H9 (cell line): ENCODE measurements at regions not wholly inside any gene's neighbourhood (a gene's known extent, or its start where the extent isn't known, plus 50 kb on each side); places are given as distances from the start of the nearest gene placed in this dataset.

Experiments
- DNase-seq: peaks from one replicate; pipeline ENCODE4 v3.0.0-alpha.2; 2017
- H2AFZ ChIP-seq: one replicate; pipeline ENCODE4 v1.6.1; 2013; ENCODE audit warnings: mild to moderate bottlenecking, low read length, control low read depth, moderate library complexity
- H2AK5ac ChIP-seq: 2 replicates; pipeline ENCODE4 v1.6.1; 2013; ENCODE audit warnings: low read length, control low read depth, mixed read lengths; ENCODE audit not compliant: insufficient read length
- H2BK120ac ChIP-seq: one replicate; pipeline ENCODE4 v1.6.1; 2013; ENCODE audit warnings: low read depth, mild to moderate bottlenecking, low read length, control low read depth, inconsistent platforms; ENCODE audit not compliant: poor library complexity, severe bottlenecking
- H2BK12ac ChIP-seq: 2 replicates; pipeline ENCODE4 v1.6.1; 2013; ENCODE audit warnings: low read length, control low read depth, mixed read lengths, low read depth; ENCODE audit not compliant: insufficient read length
- H2BK15ac ChIP-seq: 2 replicates; pipeline ENCODE4 v1.6.1; 2013; ENCODE audit warnings: low read depth, low read length, control low read depth
- H2BK20ac ChIP-seq: one replicate; pipeline ENCODE4 v1.6.1; 2013; ENCODE audit warnings: low read depth, mild to moderate bottlenecking, low read length, control low read depth, inconsistent platforms; ENCODE audit not compliant: poor library complexity, severe bottlenecking
- H2BK5ac ChIP-seq: 2 replicates; pipeline ENCODE4 v1.6.1; 2013; ENCODE audit warnings: low read length, control low read depth, mixed read lengths; ENCODE audit not compliant: insufficient read length
- H3K14ac ChIP-seq: 2 replicates; pipeline ENCODE4 v1.6.1; 2013; ENCODE audit warnings: low read length, control low read depth; ENCODE audit not compliant: insufficient read depth
- H3K18ac ChIP-seq: 2 replicates; pipeline ENCODE4 v1.6.1; 2013; ENCODE audit warnings: low read depth, mild to moderate bottlenecking, mixed read lengths, low read length, control low read depth; ENCODE audit not compliant: insufficient read length
- H3K23ac ChIP-seq: 2 replicates; pipeline ENCODE4 v1.6.1; 2013; ENCODE audit warnings: low read length, control low read depth, mixed read lengths, low read depth; ENCODE audit not compliant: insufficient read length
- H3K23me2 ChIP-seq: 2 replicates; pipeline ENCODE4 v1.6.1; 2013; ENCODE audit warnings: low read depth, mild to moderate bottlenecking, mixed read lengths, low read length, control low read depth; ENCODE audit not compliant: insufficient read length, poor library complexity, severe bottlenecking
- H3K27ac ChIP-seq: 2 replicates; pipeline ENCODE4 v1.5.1; 2013; ENCODE audit warnings: low read length, control low read depth, mixed read lengths, low read depth; ENCODE audit not compliant: insufficient read length
- H3K27me3 ChIP-seq: 2 replicates; pipeline ENCODE4 v1.6.1; 2013; ENCODE audit warnings: low read length, control low read depth, inconsistent platforms; ENCODE audit not compliant: insufficient read depth
- H3K4ac ChIP-seq: 2 replicates; pipeline ENCODE4 v1.6.1; 2013; ENCODE audit warnings: low read depth, mild to moderate bottlenecking, control low read depth, inconsistent platforms, low read length, moderate library complexity
- H3K4me1 ChIP-seq: 2 replicates; pipeline ENCODE4 v1.6.1; 2013; ENCODE audit warnings: low read length, control low read depth, inconsistent platforms; ENCODE audit not compliant: insufficient read depth
- H3K4me2 ChIP-seq: 2 replicates; pipeline ENCODE4 v1.6.1; 2013; ENCODE audit warnings: low read length, control low read depth, mixed read lengths; ENCODE audit not compliant: insufficient read length, insufficient read depth
- H3K56ac ChIP-seq: 2 replicates; pipeline ENCODE4 v1.6.1; 2013; ENCODE audit warnings: low read depth, mild to moderate bottlenecking, mixed read lengths, low read length, control low read depth; ENCODE audit not compliant: insufficient read length
- H3K79me1 ChIP-seq: 2 replicates; pipeline ENCODE4 v1.6.1; 2013; ENCODE audit warnings: low read depth, mild to moderate bottlenecking, moderate library complexity, low read length, control low read depth, inconsistent platforms; ENCODE audit not compliant: insufficient read depth, poor library complexity, severe bottlenecking
- H3K79me2 ChIP-seq: 2 replicates; pipeline ENCODE4 v1.6.1; 2013; ENCODE audit warnings: low read length, control low read depth, inconsistent platforms; ENCODE audit not compliant: insufficient read depth
- H3K9ac ChIP-seq: 2 replicates; pipeline ENCODE4 v1.6.1; 2013; ENCODE audit warnings: low read length, control low read depth, mixed read lengths; ENCODE audit not compliant: insufficient read length; ENCODE audit errors: extremely low read depth
- H3K9me3 ChIP-seq: one replicate; pipeline ENCODE4 v1.6.1; 2013; ENCODE audit warnings: low read depth, low read length, inconsistent platforms; ENCODE audit not compliant: control insufficient read depth
- H3T11ph ChIP-seq: one replicate; pipeline ENCODE4 v1.6.1; 2013; ENCODE audit warnings: mild to moderate bottlenecking, low read length, control low read depth, inconsistent platforms
- H4K20me1 ChIP-seq: one replicate; pipeline ENCODE4 v1.6.1; 2013; ENCODE audit not compliant: control insufficient read depth, insufficient read length, insufficient read depth
- H4K5ac ChIP-seq: 2 replicates; pipeline ENCODE4 v1.6.1; 2013; ENCODE audit warnings: low read depth, mild to moderate bottlenecking, mixed read lengths, low read length, control low read depth; ENCODE audit not compliant: insufficient read length
- H4K8ac ChIP-seq: replicated peaks from 2 replicates; pipeline ENCODE4 v1.6.1; 2013; ENCODE audit warnings: low read length, control low read depth, mixed read lengths, low read depth; ENCODE audit not compliant: insufficient read length
- H4K91ac ChIP-seq: 2 replicates; pipeline ENCODE4 v1.6.1; 2013; ENCODE audit warnings: low read depth, mild to moderate bottlenecking, moderate library complexity, mixed read lengths, low read length, control low read depth; ENCODE audit not compliant: insufficient read length
- H3K27ac Mint-ChIP-seq, 3 experiments: 2 replicates in 2 of 3; 3 replicates in 1 of 3; pipeline ENCODE4 v1.8.0; 2020 to 2021; ENCODE audit warnings: mixed read lengths in 3 of 3, mild to moderate bottlenecking in 1 of 3, moderate library complexity in 1 of 3
- H3K27me3 Mint-ChIP-seq: 2 replicates; pipeline ENCODE4 v1.8.0; 2021; ENCODE audit warnings: low read depth, mild to moderate bottlenecking, moderate library complexity, mixed read lengths
- H3K36me3 Mint-ChIP-seq, 3 experiments: 2 replicates in 2 of 3; 3 replicates in 1 of 3; pipeline ENCODE4 v1.8.0; 2020 to 2021; ENCODE audit warnings: low read depth in 3 of 3, mixed read lengths in 3 of 3; ENCODE audit not compliant: insufficient read depth in 1 of 3
- H3K4me1 Mint-ChIP-seq, 2 experiments: 2 replicates each; pipeline ENCODE4 v1.8.0; 2020; ENCODE audit warnings: mixed read lengths in 2 of 2
- H3K4me3 Mint-ChIP-seq, 2 experiments: 2 replicates in 1 of 2; 3 replicates in 1 of 2; pipeline ENCODE4 v1.8.0; 2020 to 2021; ENCODE audit warnings: mild to moderate bottlenecking in 2 of 2, mixed read lengths in 2 of 2, moderate library complexity in 1 of 2
- H3K9me3 Mint-ChIP-seq, 2 experiments: 2 replicates in 1 of 2; 3 replicates in 1 of 2; pipeline ENCODE4 v1.8.0; 2020; ENCODE audit warnings: mild to moderate bottlenecking in 2 of 2, mixed read lengths in 2 of 2, moderate library complexity in 1 of 2
- CTCF ChIP-seq: fragments of 200-600 bp; sonication (generic); conservative IDR thresholded peaks from 3 replicates; pipeline ENCODE4 v1.8.0; 2021; ENCODE audit warnings: antibody characterized with exemption, mild to moderate bottlenecking
- WGBS: extraction: QIAGEN DNeasy Blood & Tissue Kit; methylation state at CpG from one replicate; pipeline ENCODE4 v1.1.7; 2013; ENCODE audit warnings: missing lambda C conversion rate, low lambda C conversion rate, mixed read lengths; ENCODE audit not compliant: insufficient read length; ENCODE audit errors: extremely low coverage; 5-methylcytosine and 5-hydroxymethylcytosine counted together

- H3K9ac ChIP-seq: no peak overlapping the region
- no peaks in the 10 kb centered on the region for H4K20me1 ChIP-seq
- H3K9me3 Mint-ChIP-seq: no peaks in the 10 kb centered on the region; a peak in 1 of 5 replicates
- no peaks in the 10 kb centered on the region for H3K4me1 Mint-ChIP-seq
- H3K27me3 Mint-ChIP-seq: no peaks in the 10 kb centered on the region
- H2BK20ac ChIP-seq: no peak overlapping the region
- no peak overlapping the region for H2BK120ac ChIP-seq
- no peaks in the 10 kb centered on the region for H3K27me3 ChIP-seq
- no peak overlapping the region for H3T11ph ChIP-seq
- no peak for DNase-seq
- H3K4me1 ChIP-seq: no peaks in the 10 kb centered on the region
- H3K27ac ChIP-seq: no peak overlapping the region
- H2AFZ ChIP-seq: no peak overlapping the region
- no peaks in the 10 kb centered on the region for H3K9me3 ChIP-seq
- H3K4me2 ChIP-seq: no peak overlapping the region
- H3K79me2 ChIP-seq: no peaks in the 10 kb centered on the region
- WGBS: no CpG with 5 or more reads among the region's 6 CpGs
- no peak overlapping the region for H3K18ac ChIP-seq
- no peak overlapping the region for H3K4ac ChIP-seq
- no peak overlapping the region for H2BK12ac ChIP-seq
- no peak overlapping the region for H3K4me3 Mint-ChIP-seq
- no peak overlapping the region for H4K91ac ChIP-seq
- no peak for TF ChIP-seq CTCF
- no peak overlapping the region for H2BK15ac ChIP-seq
- no peak overlapping the region for H4K5ac ChIP-seq
- H3K23me2 ChIP-seq: no peaks in the 10 kb centered on the region
- H3K56ac ChIP-seq: no peak overlapping the region
- no peaks in the 10 kb centered on the region for H3K79me1 ChIP-seq
- H4K8ac ChIP-seq: no peak overlapping the region
- H3K23ac ChIP-seq: no peak overlapping the region
- no peak overlapping the region for H2BK5ac ChIP-seq
- H3K36me3 Mint-ChIP-seq: no peaks in the 10 kb centered on the region
- H2AK5ac ChIP-seq: no peak overlapping the region
- no peak overlapping the region for H3K27ac Mint-ChIP-seq
- H3K14ac ChIP-seq: no peak overlapping the region
Observed at GRCh38 chr4:130542953-130543352, 1447.0 kb downstream of the C4orf33 start.
